Activated CD8-positive, alpha-beta T cell treated with anti-CD3 and anti-CD28 coated beads for 36 hours (primary cell): ENCODE measurements at regions not wholly inside any gene's neighbourhood (a gene's known extent, or its start where the extent isn't known, plus 50 kb on each side); places are given as distances from the start of the nearest gene placed in this dataset.

Experiments
- ATAC-seq: fragments of 200-7000 bp; cut with Tn5 transposase; one replicate; pipeline ENCODE4 v1.10.0; 2021; ENCODE audit warnings: mild to moderate bottlenecking, moderate library complexity
- CTCF ChIA-PET: fragments of 350-600 bp; sonication (Branson Sonifier 250); formaldehyde crosslinking; loops from one replicate; lab custom pipeline; 2021; ENCODE audit warnings: antibody characterized with exemption; lab: Charles Lee
- POLR2A ChIA-PET: fragments of 350-600 bp; sonication (Branson Sonifier 250); formaldehyde crosslinking; loops from one replicate; lab custom pipeline; 2021; ENCODE audit warnings: antibody characterized with exemption; lab: Charles Lee
- DNase-seq: peaks from one replicate; pipeline ENCODE4 v3.0.0-alpha.2; 2020
- H3K27ac Mint-ChIP-seq: one replicate; pipeline ENCODE4 v1.8.0; 2021; ENCODE audit warnings: mild to moderate bottlenecking, mixed read lengths
- H3K27me3 Mint-ChIP-seq: one replicate; pipeline ENCODE4 v1.8.0; 2021; ENCODE audit warnings: mixed read lengths
- H3K36me3 Mint-ChIP-seq: one replicate; pipeline ENCODE4 v1.8.0; 2021; ENCODE audit warnings: low read depth, mixed read lengths
- H3K4me1 Mint-ChIP-seq: one replicate; pipeline ENCODE4 v1.8.0; 2021; ENCODE audit warnings: low read depth, mixed read lengths
- H3K4me3 Mint-ChIP-seq: one replicate; pipeline ENCODE4 v1.8.0; 2021; ENCODE audit warnings: mild to moderate bottlenecking, moderate library complexity, mixed read lengths
- H3K9me3 Mint-ChIP-seq: one replicate; pipeline ENCODE4 v1.8.0; 2021; ENCODE audit warnings: mixed read lengths
- intact Hi-C: fragments of 100-400 bp; cut with micrococcal nuclease; formaldehyde crosslinking; loops from one replicate; pipeline ENCODE4 v1.10.0; 2022
- TF ChIP-seq, protein P1 (sequence below): fragments of 200-600 bp; IDR thresholded peaks from one replicate; pipeline ENCODE4 v1.8.0; 2022; ENCODE audit warnings: antibody characterized with exemption, mild to moderate bottlenecking

- H3K4me3 Mint-ChIP-seq = no peak overlapping the region
- peaks cover 31% of the 10 kb centered on the region for H3K4me1 Mint-ChIP-seq
- no peaks in the 10 kb centered on the region for H3K27me3 Mint-ChIP-seq
- intact Hi-C loops = no loop called here
- H3K36me3 Mint-ChIP-seq = peaks cover 4% of the 10 kb centered on the region
- ChIA-PET POLR2A (no interaction called here), CTCF (no interaction called here)
- DNase-seq (peak; percentile 2), ATAC-seq (no peak)
- TF ChIP-seq, protein P1, sequence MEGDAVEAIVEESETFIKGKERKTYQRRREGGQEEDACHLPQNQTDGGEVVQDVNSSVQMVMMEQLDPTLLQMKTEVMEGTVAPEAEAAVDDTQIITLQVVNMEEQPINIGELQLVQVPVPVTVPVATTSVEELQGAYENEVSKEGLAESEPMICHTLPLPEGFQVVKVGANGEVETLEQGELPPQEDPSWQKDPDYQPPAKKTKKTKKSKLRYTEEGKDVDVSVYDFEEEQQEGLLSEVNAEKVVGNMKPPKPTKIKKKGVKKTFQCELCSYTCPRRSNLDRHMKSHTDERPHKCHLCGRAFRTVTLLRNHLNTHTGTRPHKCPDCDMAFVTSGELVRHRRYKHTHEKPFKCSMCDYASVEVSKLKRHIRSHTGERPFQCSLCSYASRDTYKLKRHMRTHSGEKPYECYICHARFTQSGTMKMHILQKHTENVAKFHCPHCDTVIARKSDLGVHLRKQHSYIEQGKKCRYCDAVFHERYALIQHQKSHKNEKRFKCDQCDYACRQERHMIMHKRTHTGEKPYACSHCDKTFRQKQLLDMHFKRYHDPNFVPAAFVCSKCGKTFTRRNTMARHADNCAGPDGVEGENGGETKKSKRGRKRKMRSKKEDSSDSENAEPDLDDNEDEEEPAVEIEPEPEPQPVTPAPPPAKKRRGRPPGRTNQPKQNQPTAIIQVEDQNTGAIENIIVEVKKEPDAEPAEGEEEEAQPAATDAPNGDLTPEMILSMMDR = no peak
- peaks cover 4% of the 10 kb centered on the region for H3K9me3 Mint-ChIP-seq
- H3K27ac Mint-ChIP-seq = no peak overlapping the region
Observed at GRCh38 chr18:38575023-38575422, 1009.4 kb upstream of the CELF4 start.

- CTCF ChIA-PET = interaction anchor here (0.8 to 1.2 kb wide), 2 partner anchors 10 to 15 kb away, joined by 3 read pairs; no protein-coding TSS in a partner anchor
- ATAC-seq (no peak), DNase-seq (no peak)
- Mint-ChIP-seq H3K9me3 (peaks cover 4% of the 10 kb centered on the region), H3K36me3 (peaks cover 4% of the 10 kb centered on the region), H3K27ac (no peak overlapping the region), H3K4me1 (peaks cover 25% of the 10 kb centered on the region), H3K4me3 (no peak overlapping the region), H3K27me3 (no peaks in the 10 kb centered on the region)
- POLR2A ChIA-PET = no interaction called here
- TF ChIP-seq, protein P1 = no peak
- intact Hi-C loops = no loop called here
Observed at GRCh38 chr18:38572554-38573111, 1007.0 kb upstream of the CELF4 start.

- H3K36me3 Mint-ChIP-seq = peaks cover 4% of the 10 kb centered on the region
- TF ChIP-seq, protein P1 = no peak
- H3K4me3 Mint-ChIP-seq = no peak overlapping the region
- peaks cover 4% of the 10 kb centered on the region for H3K9me3 Mint-ChIP-seq
- no peaks in the 10 kb centered on the region for H3K27me3 Mint-ChIP-seq
- intact Hi-C loops = no loop called here
- DNase-seq = no peak
- ChIA-PET POLR2A (no interaction called here), CTCF (no interaction called here)
- H3K4me1 Mint-ChIP-seq = peaks cover 18% of the 10 kb centered on the region
- no peak for ATAC-seq
- no peak overlapping the region for H3K27ac Mint-ChIP-seq
Observed at GRCh38 chr18:38571651-38572050, 1006.1 kb upstream of the CELF4 start.

- TF ChIP-seq, protein P1 = no peak
Observed at GRCh38 chr18:38565513-38565912, 999.9 kb upstream of the CELF4 start.

GRCh38 chr18:38563396-38563980 lies 997.9 kb upstream of the CELF4 start:
- no peak overlapping the region for H3K27ac Mint-ChIP-seq
- ATAC-seq (peak; percentile 79), DNase-seq (peak; percentile 5)
- ChIA-PET POLR2A (no interaction called here), CTCF (no interaction called here)
- intact Hi-C loops = no loop called here
- no peaks in the 10 kb centered on the region for H3K36me3 Mint-ChIP-seq
- H3K27me3 Mint-ChIP-seq = no peaks in the 10 kb centered on the region
- H3K9me3 Mint-ChIP-seq = peaks cover 9% of the 10 kb centered on the region
- no peak overlapping the region for H3K4me3 Mint-ChIP-seq
- peaks cover 7% of the 10 kb centered on the region for H3K4me1 Mint-ChIP-seq
- TF ChIP-seq, protein P1 = no peak

More at GRCh38 chr18:38565513-38565912, 999.9 kb upstream of the CELF4 start:
- ATAC-seq (no peak), DNase-seq (no peak)
- Mint-ChIP-seq H3K27ac (no peak overlapping the region), H3K36me3 (no peaks in the 10 kb centered on the region), H3K4me3 (no peak overlapping the region), H3K9me3 (peaks cover 9% of the 10 kb centered on the region), H3K4me1 (peaks cover 7% of the 10 kb centered on the region), H3K27me3 (no peaks in the 10 kb centered on the region)
- POLR2A ChIA-PET = no interaction called here
- CTCF ChIA-PET = no interaction called here
- intact Hi-C loops = no loop called here
